Suprapubic skin (tissue), 4 donors: ENCODE measurements at regions not wholly inside any gene's neighbourhood (a gene's known extent, or its start where the extent isn't known, plus 50 kb on each side); places are given as distances from the start of the nearest gene placed in this dataset.

Experiments used
- CTCF ChIP-seq, 2 donors: fragments of 200-600 bp in 1 of 2; fragments of 450-650 bp in 1 of 2; sonication (generic) in 1 of 2; IDR thresholded peaks; one replicate each; pipeline ENCODE4 v1.5.1; 2016 to 2019; ENCODE audit warnings: antibody characterized with exemption in 2 of 2, mild to moderate bottlenecking in 1 of 2, moderate library complexity in 1 of 2
- EP300 ChIP-seq: sonication (generic); formaldehyde crosslinking; IDR thresholded peaks from one replicate; pipeline ENCODE4 v1.6.1; 2017; ENCODE audit warnings: antibody characterized with exemption
- POLR2AphosphoS5 ChIP-seq, 3 donors: sonication (generic); formaldehyde crosslinking; IDR thresholded peaks; one replicate each; pipeline ENCODE4 v1.6.1; 2017; ENCODE audit warnings: antibody characterized with exemption in 3 of 3

DNA sequence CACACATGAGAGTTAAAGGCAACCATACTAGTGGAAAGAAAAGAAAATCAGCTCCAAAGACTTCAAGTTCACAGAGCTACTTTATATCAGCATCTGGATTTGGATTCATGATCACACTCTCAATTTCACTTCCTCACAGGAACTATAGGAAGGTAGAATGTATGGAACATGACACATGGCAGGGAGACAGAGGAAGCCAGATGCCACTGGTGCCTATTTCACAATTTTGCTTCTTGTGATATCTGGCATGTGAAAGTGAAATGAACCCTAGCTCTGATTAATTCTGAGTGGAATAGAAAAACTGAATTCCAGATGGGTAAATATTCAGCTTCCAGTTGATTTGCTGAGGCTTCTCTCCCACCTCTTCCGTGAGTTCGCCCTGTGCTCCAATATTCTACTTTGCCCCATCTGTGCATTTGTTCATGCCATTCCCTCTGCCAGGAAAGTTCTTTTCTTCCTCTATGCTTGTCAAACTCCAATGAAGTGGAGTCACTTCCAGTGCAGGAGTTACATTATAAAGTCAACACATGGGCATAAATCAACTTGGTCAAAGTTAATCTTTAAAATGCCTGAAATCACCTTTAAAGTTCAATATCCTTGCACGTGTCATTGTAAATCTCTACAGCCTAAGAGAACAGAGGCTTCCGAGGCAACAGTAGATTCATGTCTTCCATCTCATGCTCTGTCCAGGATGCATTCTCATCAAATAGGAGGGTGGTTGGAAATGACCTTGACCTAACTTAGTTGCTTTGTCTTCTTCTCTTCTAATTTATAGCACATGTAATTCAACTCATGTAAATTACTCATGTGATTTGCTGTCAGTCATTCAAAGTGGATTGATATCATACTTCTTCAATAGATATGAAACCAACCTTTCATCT is 275.3 kb downstream of the HIVEP2 start:
- TF ChIP-seq POLR2AphosphoS5 (IDR thresholded peaks at IDR 0.05) (no peak), CTCF (IDR thresholded peaks at IDR 0.05) (no peak), EP300 (no peak)
